HG03025 (cell line): ENCODE measurements at regions not wholly inside any gene's neighbourhood (a gene's known extent, or its start where the extent isn't known, plus 50 kb on each side); places are given as distances from the start of the nearest gene placed in this dataset.

Source experiments
- ATAC-seq: cut with Tn5 transposase; IDR thresholded peaks from one replicate; pipeline ENCODE4 v1.9.1; 2021; ENCODE audit warnings: mild to moderate bottlenecking, moderate library complexity; ENCODE audit not compliant: unreplicated experiment, low FRiP score

DNA sequence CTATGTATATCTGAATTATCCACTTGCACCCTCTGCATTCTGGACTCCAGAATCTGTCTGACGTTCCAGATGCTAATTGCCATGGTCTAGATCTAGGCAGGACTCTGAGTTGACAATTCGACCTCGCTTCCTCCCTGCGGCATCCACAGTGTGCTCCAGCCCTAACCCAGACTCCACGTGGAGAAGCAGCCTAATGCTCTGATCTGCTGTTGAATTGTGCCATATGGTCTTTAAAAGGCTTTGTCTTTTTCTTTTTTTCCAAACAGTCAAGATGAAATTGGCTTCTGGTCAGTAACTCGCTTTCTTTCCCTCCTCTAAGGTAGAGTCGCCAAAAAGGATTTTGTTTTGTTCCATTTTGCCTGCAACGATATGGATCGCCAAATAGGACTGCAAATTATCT, 752.6 kb upstream of the ID2 start:
- no peak for ATAC-seq

DNA sequence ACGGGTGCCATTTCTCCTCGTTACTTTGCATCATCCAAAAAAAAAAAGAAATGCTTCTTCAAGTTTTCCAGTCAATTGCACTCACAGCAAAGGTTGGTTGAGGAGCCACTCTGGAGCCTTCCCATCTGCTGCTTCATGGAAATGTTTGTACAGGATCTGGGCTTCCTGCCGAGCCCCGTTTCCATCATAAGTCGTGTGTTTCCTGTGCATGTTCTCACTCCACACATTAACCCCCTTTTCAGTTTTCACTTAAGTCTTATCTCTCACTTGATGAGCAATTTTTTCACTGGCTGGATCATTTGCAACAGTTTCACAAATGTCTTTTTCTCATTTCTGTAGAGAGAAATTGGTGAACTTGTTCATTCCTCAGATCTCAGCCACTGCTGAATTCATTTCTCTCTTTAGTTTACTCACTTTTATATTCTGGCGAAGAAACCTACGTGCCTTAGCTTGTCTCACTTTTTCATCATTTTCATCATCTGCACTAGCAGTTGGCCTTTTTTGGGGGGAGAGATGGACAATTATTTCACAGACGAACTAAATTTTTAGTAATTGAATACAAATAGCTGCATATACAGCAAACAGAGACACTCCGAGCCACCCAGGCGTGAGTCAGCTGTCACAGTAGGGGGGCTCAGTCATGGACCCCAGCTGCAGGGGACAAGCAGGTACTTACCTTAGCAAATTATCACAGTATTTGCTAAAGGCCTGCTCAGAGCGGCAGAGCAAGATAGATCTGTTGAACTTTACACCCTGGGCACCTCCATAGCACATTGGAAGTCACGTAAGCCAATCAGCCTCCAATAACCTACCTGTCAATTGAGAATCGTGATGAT, 750.8 kb upstream of the ID2 start:
- no peak for ATAC-seq

DNA sequence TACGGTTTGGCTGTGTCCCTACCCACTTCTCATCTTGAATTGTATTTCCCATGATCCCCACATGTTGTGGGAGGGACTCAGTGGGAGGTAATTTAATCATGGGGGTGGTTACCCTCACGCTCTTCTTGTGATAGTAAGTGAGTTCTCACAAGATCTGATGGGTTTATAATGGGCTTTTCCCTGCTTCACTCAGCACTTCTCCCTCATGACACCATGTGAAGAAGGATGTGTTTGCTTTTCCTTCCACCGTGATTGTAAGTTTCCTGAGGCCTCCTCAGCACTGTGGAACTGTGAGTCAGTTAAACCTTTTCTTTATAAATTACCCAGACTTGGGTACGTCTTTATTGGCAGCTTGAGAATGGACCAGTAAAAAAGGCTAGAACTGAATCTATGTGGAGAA, 750.0 kb upstream of the ID2 start:
- no peak for ATAC-seq

DNA sequence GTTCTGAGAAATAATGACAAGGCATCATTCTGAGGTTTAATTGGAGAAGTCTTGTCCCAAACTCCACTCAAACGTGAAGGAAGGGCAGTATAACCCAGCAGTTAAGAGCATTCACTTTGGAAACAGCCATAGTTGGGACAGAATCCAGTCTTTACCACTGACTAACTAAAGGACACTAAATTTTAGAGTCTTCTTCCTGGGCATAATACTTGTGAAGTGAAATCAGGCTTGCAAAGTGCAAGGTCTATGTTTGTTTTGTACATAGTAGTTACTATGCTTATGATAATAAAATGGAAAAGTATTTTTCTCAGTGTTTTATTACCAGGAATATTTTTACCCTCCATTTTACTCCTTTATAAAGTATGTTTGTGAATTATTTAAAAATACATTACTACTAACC, 748.2 kb upstream of the ID2 start:
- ATAC-seq = no peak

DNA sequence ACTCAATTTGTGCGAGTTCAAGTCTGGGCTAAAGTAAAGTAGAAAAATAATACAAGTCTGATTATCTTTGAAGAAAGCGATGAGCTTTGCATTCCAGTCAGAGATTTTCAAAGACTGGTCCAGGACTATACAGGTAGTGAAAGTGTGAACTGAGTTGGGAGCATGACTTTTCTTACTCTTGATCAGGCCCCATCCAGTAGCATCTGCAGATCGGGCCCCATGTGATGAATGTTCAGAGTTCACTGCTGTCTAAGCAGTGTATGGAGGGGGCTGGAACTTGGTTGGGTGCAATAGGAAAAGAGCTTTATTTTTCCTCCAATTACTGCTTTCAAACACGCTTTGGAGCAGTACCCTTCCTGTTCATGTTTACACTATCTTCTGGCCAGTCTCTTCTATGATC, 747.4 kb upstream of the ID2 start:
- no peak for ATAC-seq

DNA sequence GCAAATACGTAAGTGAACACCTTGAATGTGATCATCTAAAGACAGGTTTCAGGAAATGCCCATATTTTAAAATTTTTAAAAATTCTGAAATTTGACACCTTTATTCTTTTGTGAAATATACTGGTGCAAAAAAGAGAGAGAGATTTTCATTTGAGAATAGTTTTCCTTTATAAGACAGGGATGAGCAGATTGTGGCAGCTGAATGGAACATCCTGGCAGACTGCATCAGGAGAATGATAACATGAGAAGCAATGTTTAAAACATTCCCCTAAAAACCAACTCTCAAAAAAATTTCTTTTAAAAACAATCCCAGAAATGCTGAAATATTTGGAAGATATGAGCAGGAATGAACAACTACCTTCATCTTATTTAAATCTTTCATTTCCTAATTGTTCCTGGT, 744.8 kb upstream of the ID2 start:
- no peak for ATAC-seq

DNA sequence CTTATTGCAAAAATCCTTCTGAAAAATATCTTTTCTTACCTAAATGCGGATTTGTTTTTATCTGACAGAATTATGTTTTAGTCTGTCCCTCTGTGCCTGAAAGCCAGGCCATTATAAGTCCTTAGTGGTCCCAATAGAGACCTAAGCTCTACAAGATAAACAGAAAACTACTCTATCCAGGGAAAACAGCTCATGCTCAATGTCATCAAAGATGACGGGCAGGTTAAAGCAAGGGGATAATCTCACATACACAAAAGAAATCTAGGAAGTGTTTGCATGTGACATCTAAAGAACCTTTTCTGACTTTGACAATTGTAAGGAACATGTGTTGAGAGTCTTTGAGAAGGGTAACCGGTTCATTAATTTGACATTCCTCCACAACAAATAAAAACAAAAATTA, 741.1 kb upstream of the ID2 start:
- ATAC-seq = no peak

DNA sequence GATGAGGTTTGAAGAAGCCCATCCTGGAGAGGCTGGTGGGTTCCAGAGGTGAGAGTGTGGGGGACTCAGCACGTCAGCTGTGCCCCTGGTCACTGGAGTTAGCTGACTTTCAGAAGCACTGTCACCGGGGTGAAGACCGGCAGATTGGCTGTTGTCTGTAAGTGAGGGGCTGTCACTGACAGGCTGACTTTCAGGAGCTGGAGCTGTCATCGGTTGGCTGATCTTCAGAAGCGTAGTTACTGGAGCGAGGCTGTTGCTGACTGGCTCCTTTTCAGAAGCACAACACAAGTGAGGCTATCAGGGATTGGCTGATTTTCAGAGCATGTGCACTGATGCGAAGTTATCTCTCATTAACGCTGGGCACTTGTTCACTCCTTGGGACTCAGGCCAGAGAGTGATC, 738.4 kb upstream of the ID2 start:
- no peak for ATAC-seq

DNA sequence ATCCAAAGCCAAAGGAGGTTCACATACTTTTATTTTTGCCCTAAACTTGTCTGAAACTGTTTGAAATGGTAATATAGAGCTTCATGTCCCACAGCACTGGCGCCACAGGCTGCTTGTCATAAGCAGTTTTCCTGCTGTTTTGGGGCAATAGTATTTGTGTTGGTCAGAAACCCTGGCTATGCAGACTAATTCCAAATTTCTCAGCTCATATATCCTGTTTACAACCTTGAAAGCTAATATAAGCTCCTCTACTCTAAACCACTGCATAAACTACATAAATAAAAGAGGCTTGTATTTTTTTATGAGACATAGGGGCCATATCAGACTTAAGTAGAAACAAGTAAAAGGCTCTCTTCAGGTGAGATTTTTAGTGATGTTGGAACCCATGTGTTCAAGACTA, 736.8 kb upstream of the ID2 start:
- ATAC-seq = no peak

DNA sequence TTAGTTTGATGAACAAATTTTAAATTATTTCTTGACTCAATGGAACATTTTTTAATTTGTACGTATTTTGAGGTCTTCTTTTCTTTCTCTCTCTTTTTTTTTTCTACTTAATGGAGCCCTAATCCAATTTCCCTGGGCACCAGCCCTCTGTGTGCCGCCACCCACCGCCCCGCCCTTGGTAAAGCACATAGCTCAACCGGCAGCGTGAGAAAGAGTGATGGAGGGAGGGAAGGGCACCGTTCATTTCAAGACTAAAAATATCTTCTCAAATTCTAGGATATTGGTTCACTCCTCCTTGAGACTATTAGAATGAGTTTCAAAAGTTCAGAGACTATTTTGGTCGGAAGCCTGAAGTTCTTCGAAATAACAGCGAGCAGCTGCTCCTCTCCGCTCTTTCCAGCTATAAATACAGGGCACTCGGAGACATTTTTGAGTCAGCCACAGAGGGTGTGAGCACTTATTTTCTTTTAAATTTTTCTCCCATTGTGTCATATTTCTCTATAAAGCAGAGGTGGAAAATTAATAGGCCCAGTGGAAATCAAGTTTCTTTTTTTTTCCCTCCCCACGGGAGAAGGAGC, 731.7 kb upstream of the ID2 start:
- ATAC-seq = no peak

DNA sequence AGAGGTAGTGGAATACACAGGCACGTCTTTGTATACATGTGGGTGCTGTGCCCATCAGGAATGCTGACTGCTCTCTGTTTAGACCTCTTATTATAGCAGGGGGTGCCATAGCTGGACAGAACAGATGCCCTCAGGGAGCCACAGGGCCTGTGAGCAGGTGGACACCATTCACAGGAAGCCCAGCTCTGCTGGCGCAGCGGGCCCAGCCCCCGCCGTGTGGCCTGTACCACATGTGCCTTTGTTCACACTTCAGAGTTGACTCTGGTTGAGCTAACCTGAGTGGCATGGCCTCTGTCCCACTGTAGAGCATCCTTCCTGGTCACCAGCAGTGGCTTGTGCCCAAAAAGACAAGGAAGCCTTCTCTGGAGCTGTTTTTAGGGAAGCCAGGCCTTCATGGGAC, 730.9 kb upstream of the ID2 start:
- ATAC-seq = no peak

DNA sequence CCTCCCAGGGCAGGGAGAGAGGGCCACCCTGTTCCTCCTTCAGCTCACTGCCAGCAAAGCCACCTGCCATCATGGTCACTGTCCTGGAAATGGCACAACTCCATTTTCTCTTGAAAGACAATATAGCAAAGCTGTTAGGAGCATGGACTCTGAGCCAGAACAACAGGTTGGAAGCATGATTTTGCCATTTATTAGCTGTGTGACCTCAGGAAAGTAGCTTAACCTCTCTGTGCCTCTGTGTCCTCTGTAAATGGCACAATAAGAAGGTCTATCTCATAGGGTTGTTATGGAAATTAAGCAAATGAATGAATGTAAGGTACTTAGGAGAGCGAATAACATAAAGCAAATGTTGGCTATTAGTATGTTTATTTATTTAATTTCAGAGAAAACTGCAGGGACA, 730.4 kb upstream of the ID2 start:
- no peak for ATAC-seq

DNA sequence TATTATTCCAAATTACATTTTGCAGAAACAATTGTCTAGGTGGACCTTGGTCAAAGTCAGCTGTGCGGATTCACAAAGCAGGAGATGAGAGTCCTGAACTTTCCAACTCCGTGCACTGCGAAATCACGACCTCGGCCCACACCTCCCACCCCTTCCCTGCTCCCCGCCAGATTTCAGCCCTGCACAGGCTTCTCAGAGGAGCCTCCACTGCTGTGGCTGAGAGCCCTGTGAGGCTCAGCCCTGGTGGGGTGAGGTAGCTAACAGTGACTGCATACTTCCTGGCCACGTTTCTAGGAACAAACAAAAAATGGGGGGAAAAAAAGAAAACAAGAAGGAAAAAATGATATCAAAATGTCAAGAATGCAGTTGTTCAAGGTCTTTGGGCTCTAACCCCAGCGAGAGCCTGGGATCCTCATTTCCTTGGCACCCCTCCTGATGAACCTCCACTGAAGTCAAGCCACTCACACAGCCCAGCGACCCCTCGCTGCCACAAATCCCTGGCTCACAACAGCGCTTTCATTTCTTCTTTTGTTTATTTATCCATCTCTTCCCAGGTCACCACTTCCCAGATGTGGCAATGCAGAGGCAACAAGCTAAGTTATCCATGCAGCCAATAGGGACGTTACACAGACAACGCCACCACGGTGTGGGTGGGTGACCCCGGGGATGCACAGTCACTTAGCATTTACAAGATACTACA, 729.7 kb upstream of the ID2 start:
- ATAC-seq = no peak

DNA sequence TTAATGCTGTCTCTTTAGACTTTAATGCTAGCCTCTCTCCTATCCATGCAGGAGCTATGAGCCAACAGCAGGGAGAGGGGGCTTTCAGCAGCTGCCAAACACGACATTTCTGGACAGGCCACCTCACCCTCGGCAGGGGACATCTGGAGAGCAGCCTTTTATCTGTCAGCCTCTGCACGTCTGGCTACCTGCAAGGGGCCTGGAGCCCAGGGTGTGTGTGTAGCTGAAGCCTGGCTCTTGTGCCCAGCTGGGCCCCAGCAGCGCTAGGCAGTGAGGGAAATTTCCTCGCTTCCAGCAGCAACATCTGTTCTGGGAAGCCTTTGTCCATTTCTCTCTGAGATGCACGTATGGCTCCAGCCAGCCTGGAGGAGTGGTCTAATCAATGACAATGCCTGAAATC, 728.7 kb upstream of the ID2 start:
- no peak for ATAC-seq

DNA sequence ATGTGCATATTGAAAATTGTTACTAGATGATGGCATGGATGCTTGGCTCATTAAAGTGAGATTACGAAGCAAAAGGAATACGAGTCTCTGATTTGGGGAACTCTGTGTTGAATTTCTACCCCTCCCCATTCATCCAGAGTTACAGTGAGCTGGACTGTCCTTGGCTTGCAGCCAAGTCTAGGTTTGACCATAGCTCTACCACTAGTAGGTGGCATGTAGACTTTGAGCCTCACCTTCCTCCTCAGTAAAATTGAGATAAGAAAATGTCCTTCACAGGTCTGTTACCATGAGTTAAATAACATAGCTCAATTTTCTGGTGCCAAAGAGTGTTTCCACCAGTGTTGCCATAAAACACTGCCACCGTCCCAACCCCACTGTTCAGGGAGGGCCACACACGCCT, 727.6 kb upstream of the ID2 start:
- no peak for ATAC-seq

DNA sequence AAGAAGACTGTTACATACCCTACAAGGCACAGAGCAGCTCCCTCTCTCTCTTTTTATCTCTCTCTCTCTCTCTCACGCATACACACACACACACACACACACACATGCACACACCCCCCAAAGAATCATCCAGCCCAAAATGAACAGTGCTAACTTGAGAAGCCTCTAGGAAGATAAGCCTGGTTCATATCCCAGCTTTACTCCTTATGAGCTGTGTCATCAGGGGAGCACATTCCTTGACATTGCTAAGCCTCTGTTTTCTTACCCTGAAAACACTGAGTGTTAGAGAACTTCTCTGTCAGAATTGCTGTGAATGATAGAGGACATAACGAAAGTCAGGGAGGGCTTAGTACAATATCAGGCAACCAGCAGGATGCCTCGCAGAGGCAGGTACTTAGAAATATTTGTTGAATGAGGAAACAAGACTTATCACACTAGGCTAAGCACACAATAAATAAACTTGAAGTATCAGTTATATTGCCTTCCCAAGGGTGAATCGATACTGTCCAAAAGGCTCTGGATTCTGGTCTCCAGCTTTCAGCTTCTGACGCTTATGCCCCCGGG, 725.6 kb upstream of the ID2 start:
- no peak for ATAC-seq

DNA sequence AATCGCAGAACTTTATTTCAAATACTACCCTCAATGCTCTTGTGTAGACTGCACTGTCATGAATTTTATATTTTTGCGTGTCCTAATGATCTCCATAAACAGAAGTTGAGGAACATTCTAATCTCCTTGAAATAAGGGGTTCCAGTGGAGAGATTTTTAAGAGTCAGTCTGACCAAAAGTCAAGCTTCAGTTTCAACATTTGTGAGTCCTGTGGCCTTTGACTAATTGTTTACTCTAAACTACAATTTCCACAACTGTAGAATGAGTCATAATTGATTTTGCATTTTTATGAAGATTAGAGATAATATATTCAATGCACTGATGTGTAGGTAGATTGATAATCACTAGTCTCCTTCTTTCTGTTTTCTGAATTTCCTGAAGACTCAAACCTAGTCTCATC, 720.3 kb upstream of the ID2 start:
- ATAC-seq = no peak

DNA sequence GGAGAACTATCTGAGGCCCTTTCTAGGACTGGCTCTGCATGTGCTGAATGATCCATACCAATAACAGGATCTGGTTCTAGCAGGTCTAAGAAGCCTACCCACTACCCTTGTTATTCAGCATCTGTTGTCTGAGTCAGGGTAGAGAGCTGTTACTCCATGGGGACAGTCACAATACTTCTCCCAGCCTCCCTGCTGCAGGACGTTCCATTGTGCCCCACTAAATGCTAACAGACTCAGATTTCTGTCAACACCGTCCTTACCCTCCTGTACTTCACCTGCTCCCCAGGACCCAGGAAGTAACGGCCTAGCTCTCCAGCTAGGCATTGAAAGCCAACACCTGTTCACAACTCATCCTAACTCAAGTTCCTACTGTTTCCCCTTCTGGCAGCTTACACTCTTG, 719.7 kb upstream of the ID2 start:
- no peak for ATAC-seq

DNA sequence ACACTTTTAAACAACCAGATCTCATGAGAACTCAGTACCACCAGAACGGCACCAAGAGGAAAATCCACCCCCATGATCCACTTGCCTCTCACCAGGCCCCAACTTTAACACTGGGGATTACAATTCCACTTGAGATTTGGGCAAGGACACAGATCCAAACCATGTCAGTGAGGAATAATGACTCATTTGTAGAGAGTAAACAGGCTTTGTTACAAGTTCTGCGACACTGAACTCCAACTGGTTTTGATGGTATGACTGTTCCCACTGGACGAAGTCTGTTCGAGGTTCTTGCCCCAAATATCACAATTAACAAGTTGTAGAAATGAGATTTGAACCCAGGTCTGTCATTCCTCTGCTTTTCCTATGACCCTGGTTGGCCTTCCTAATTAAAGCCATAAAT, 718.1 kb upstream of the ID2 start:
- ATAC-seq = no peak

DNA sequence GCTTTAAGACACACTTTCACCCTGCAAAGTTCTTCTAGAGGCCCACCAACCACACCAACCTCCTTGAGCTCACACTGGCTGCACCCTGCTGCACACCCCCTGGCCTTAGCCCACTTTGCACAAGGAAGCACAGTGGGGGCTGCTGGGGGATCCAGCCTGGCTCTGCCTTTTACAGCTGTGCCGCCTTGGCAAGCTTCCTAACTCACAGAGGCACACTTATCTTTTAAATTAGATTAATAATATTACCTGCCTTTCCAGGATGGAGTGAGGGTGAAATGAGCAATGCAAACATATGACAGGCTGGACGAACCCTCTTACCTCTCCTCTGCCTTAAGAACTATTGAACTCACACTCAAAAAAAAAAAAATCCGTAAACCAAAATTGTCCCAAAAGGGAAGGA, 715.8 kb upstream of the ID2 start:
- no peak for ATAC-seq

DNA sequence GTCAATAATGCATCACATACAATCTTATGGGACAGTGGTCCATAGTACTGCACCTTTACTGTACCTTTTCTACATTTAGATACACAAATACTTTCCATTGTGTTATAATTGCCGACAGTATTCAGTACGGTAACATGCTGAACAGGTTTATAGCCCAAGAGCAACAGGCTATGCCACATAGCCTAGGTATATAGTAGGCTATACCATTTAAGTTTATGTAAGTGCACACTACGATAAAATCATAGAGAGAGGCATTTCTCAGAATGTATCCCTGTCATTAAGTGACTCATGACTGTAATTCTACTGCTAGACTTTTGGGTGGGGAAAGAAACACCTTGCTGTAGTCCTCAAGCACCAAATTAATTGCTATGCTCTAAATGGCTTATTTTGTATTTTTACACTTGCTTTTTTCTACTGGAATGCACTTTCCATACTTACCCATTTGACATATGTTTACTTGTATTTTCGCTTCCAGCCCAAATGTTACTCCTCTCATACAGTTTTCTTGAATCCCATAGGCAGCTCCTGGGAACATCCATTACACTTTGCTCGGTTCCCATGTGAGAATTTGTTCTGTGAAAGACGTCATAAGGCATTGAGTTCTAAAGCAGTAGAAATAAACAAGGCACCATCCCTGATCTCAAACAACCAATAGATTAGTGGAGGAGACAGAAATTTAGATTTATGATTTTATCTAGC, 714.0 kb upstream of the ID2 start:
- ATAC-seq = no peak
